ENCODE measurements at regions not wholly inside any gene's neighbourhood (a gene's known extent, or its start where the extent isn't known, plus 50 kb on each side); places are given as distances from the start of the nearest gene placed in this dataset.

DNA sequence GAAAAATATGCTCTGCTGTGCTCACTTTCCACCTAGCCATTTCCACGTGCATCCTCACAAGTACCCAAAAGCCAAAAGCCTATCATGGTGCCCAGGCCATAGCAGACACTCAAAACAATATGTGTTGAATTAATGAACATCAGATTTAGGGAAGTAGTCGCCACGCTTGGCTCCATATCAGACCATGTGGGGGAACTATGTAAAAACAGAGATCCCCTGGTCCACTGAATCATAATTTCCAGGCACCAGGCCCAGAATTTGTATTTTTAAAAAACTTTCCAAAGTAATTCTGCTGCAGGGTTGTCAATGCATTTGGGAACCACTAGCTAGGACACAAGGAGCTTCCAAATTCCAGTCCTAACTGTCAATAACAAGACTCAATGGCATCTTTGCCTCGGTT is 77.3 kb downstream of the CNTN3 start:
- Histone ChIP-seq H3K9ac (ENCODE audit: low read length) (no peak overlapping the region), H3K4me3 (ENCODE audit: low read length) (no peak overlapping the region), H3K27me3 (ENCODE audit: insufficient read depth, low read depth, low read length) (no peaks in the 10 kb centered on the region), H3K79me2 (replicated peaks; ENCODE audit: insufficient read depth, low read length) (no peaks in the 10 kb centered on the region), H3K4me2 (ENCODE audit: low read length) (no peak overlapping the region), H2AFZ (ENCODE audit: low read depth, low read length) (no peak overlapping the region), H3K36me3 (ENCODE audit: insufficient read depth, low read length) (no peaks in the 10 kb centered on the region), H4K20me1 (ENCODE audit: insufficient read depth) (no peaks in the 10 kb centered on the region), H3K27ac (ENCODE audit: low read length) (no peak overlapping the region), H3K9me2 (ENCODE audit: insufficient read depth, low read length) (no peaks in the 10 kb centered on the region), H3K9me3 (ENCODE audit: low read length) (no peaks in the 10 kb centered on the region), H3F3A (ENCODE audit: insufficient read depth, low read length, poor library complexity, severe bottlenecking) (no peaks in the 10 kb centered on the region)
- TF ChIP-seq POLR2AphosphoS5 (IDR thresholded peaks at IDR 0.05) = no peak
- TF ChIP-seq, protein P1, sequence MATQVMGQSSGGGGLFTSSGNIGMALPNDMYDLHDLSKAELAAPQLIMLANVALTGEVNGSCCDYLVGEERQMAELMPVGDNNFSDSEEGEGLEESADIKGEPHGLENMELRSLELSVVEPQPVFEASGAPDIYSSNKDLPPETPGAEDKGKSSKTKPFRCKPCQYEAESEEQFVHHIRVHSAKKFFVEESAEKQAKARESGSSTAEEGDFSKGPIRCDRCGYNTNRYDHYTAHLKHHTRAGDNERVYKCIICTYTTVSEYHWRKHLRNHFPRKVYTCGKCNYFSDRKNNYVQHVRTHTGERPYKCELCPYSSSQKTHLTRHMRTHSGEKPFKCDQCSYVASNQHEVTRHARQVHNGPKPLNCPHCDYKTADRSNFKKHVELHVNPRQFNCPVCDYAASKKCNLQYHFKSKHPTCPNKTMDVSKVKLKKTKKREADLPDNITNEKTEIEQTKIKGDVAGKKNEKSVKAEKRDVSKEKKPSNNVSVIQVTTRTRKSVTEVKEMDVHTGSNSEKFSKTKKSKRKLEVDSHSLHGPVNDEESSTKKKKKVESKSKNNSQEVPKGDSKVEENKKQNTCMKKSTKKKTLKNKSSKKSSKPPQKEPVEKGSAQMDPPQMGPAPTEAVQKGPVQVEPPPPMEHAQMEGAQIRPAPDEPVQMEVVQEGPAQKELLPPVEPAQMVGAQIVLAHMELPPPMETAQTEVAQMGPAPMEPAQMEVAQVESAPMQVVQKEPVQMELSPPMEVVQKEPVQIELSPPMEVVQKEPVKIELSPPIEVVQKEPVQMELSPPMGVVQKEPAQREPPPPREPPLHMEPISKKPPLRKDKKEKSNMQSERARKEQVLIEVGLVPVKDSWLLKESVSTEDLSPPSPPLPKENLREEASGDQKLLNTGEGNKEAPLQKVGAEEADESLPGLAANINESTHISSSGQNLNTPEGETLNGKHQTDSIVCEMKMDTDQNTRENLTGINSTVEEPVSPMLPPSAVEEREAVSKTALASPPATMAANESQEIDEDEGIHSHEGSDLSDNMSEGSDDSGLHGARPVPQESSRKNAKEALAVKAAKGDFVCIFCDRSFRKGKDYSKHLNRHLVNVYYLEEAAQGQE (IDR thresholded peaks at IDR 0.05; ENCODE audit: borderline replicate concordance) = no peak
- TF ChIP-seq RAD21 (conservative IDR thresholded peaks at IDR 0.05) = no peak
- no peak for TF ChIP-seq EP300 (conservative IDR thresholded peaks at IDR 0.05; ENCODE audit: poor library complexity, severe bottlenecking)
- no peak for TF ChIP-seq MXI1 (conservative IDR thresholded peaks at IDR 0.05; ENCODE audit: poor library complexity, severe bottlenecking)
- TF ChIP-seq CTCF (IDR thresholded peaks at IDR 0.05; ENCODE audit: poor library complexity, severe bottlenecking) = no peak
- TF ChIP-seq EZH2 (IDR thresholded peaks at IDR 0.05; ENCODE audit: borderline replicate concordance, insufficient read depth, low read length, poor library complexity, severe bottlenecking) = no peak
- TF ChIP-seq SMC3 (conservative IDR thresholded peaks at IDR 0.05; ENCODE audit: poor library complexity) = no peak
- TF ChIP-seq TAF1 (IDR thresholded peaks at IDR 0.05; ENCODE audit: low read depth) = no peak

DNA sequence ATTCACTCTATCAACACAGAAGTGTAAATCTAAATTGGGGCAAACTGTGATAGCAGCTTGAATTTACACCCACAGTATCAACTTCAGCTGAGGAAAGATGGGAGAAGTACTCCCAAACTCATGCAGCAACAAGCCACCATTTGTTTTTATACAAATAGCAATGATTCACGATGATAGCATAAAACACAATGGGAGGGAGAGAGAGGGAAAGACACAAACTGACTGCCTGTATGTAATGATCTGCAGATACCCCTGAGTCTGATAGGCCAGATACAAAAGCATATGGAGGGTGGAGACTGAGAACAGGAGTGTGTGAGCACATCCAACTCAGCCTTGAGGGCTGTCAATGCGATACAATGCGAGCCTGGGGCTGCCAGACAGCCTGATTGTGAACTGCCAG is 79.2 kb downstream of the CNTN3 start:
- Histone ChIP-seq H3K9me3 (ENCODE audit: low read length) (no peaks in the 10 kb centered on the region), H3K4me3 (ENCODE audit: low read length) (no peak overlapping the region), H3K9ac (ENCODE audit: low read length) (no peak overlapping the region), H3K27ac (ENCODE audit: low read length) (no peak overlapping the region), H3K27me3 (ENCODE audit: insufficient read depth, low read depth, low read length) (no peaks in the 10 kb centered on the region), H2AFZ (ENCODE audit: low read depth, low read length) (no peak overlapping the region), H3K79me2 (replicated peaks; ENCODE audit: insufficient read depth, low read length) (no peaks in the 10 kb centered on the region), H4K20me1 (ENCODE audit: insufficient read depth) (no peaks in the 10 kb centered on the region), H3F3A (ENCODE audit: insufficient read depth, low read length, poor library complexity, severe bottlenecking) (no peaks in the 10 kb centered on the region), H3K9me2 (ENCODE audit: insufficient read depth, low read length) (no peaks in the 10 kb centered on the region), H3K4me2 (ENCODE audit: low read length) (no peak overlapping the region), H3K36me3 (ENCODE audit: insufficient read depth, low read length) (no peaks in the 10 kb centered on the region)
- TF ChIP-seq CTCF (IDR thresholded peaks at IDR 0.05; ENCODE audit: poor library complexity, severe bottlenecking) = no peak
- TF ChIP-seq EP300 (conservative IDR thresholded peaks at IDR 0.05; ENCODE audit: poor library complexity, severe bottlenecking) = no peak
- TF ChIP-seq RAD21 (conservative IDR thresholded peaks at IDR 0.05) = no peak
- no peak for TF ChIP-seq POLR2AphosphoS5 (IDR thresholded peaks at IDR 0.05)
- TF ChIP-seq, protein P1 (IDR thresholded peaks at IDR 0.05; ENCODE audit: borderline replicate concordance) = no peak
- no peak for TF ChIP-seq MXI1 (conservative IDR thresholded peaks at IDR 0.05; ENCODE audit: poor library complexity, severe bottlenecking)
- TF ChIP-seq TAF1 (IDR thresholded peaks at IDR 0.05; ENCODE audit: low read depth) = no peak
- no peak for TF ChIP-seq SMC3 (conservative IDR thresholded peaks at IDR 0.05; ENCODE audit: poor library complexity)
- no peak for TF ChIP-seq EZH2 (IDR thresholded peaks at IDR 0.05; ENCODE audit: borderline replicate concordance, insufficient read depth, low read length, poor library complexity, severe bottlenecking)
